ENCODE measurements at regions not wholly inside any gene's neighbourhood (a gene's known extent, or its start where the extent isn't known, plus 50 kb on each side); places are given as distances from the start of the nearest gene placed in this dataset.

DNA sequence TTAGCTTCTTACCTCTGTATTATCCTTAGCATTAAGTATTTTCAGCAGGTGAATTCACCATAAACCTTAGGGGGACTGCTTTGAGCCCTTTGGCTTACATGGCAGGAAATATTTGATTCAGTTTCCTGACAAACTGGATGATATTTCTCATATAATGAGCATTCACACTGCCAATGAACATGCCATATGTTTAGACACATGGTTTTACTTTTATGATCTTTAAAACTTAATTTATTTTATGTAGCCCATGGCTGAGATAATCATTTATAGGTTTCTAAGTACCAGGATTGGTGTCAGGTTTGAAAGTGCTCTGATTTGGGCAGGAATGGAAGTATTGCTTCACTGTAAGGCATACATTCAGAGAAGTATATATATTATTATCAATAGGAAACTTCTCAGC is 319.1 kb downstream of the ZPLD1 start:
- TF ChIP-seq YY1 (IDR thresholded peaks at IDR 0.05; ENCODE audit: insufficient read depth, insufficient read length) (no peak), ZNF274 (IDR thresholded peaks at IDR 0.05; ENCODE audit: low read depth, low read length) (no peak), SUZ12 (IDR thresholded peaks at IDR 0.05; ENCODE audit: extremely low read depth, insufficient read depth, insufficient read length) (no peak)
